Retinal pigment epithelial cell (primary cell): ENCODE measurements at regions not wholly inside any gene's neighbourhood (a gene's known extent, or its start where the extent isn't known, plus 50 kb on each side); places are given as distances from the start of the nearest gene placed in this dataset.

Source experiments
- DNase-seq: peaks from one replicate; pipeline ENCODE4 v3.0.0-alpha.2; 2010; ENCODE audit warnings: low read depth
- H3K4me3 ChIP-seq: 2 replicates; pipeline ENCODE4 v1.5.1; 2011; ENCODE audit warnings: mild to moderate bottlenecking, low read length, control low read depth, moderate library complexity
- TF ChIP-seq, protein P1 (sequence below): conservative IDR thresholded peaks from 2 replicates; pipeline ENCODE4 v1.5.1; 2011; ENCODE audit warnings: low read depth, low read length, control low read depth, inconsistent platforms

DNA sequence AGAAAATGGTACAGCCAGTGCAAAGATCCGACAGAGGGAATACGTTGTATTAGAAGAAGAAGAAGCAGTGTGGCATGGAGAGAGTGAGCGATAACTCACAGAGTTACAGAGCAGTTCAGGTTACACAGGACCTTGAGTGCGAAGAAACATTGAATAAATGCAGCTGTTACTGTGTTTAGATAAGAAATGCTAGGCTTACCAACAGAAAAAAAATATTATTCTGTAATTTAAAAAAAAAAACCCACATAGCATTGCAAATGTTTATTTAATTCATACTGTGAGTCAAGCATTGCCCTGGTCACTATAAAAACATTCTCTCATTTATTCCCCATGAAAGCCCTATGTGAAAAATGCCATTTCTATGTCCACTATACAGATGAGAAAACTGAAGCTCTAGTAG lies 373.4 kb upstream of the EPHA7 start:
- no peak for DNase-seq
- TF ChIP-seq, protein P1, sequence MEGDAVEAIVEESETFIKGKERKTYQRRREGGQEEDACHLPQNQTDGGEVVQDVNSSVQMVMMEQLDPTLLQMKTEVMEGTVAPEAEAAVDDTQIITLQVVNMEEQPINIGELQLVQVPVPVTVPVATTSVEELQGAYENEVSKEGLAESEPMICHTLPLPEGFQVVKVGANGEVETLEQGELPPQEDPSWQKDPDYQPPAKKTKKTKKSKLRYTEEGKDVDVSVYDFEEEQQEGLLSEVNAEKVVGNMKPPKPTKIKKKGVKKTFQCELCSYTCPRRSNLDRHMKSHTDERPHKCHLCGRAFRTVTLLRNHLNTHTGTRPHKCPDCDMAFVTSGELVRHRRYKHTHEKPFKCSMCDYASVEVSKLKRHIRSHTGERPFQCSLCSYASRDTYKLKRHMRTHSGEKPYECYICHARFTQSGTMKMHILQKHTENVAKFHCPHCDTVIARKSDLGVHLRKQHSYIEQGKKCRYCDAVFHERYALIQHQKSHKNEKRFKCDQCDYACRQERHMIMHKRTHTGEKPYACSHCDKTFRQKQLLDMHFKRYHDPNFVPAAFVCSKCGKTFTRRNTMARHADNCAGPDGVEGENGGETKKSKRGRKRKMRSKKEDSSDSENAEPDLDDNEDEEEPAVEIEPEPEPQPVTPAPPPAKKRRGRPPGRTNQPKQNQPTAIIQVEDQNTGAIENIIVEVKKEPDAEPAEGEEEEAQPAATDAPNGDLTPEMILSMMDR: no peak
- H3K4me3 ChIP-seq: no peak overlapping the region

DNA sequence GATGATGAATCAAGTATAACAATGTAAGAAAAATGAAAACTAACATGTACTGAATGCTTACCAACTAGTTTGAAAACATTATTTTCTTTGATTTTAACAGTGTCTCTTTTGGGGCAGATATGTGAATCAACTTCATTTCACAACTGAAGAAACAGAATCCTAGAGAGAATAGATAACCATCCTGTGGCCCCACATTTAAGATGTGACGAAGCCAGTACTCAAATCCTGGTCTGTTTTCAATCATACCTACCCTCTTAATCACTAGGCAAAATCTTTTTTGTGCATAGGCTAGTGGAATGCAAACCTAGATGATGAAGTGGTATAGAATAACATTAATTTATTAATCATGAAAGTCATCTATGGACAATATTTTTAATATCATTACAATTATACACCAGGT lies 371.6 kb upstream of the EPHA7 start:
- DNase-seq: no peak
- TF ChIP-seq, protein P1: no peak
- no peak overlapping the region for H3K4me3 ChIP-seq

DNA sequence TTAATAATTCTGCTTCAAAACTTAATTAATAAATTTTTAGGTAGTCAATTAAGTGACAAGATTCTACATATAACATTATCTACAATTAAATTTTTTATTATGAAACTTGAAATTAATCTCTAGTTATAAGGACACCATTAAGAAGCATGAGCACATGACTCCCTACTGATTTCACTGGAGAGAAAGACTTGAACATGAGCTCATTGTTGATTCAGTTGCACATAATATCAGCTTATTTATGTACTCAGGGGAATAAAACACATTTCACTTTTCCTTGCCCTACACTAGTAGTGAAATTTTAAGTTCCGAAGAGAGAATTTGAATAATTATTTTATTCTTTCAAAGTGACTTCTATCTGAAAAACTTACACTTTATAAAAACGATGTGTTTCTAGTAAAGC lies 370.2 kb upstream of the EPHA7 start:
- no peak for DNase-seq
- no peak overlapping the region for H3K4me3 ChIP-seq
- TF ChIP-seq, protein P1: no peak

DNA sequence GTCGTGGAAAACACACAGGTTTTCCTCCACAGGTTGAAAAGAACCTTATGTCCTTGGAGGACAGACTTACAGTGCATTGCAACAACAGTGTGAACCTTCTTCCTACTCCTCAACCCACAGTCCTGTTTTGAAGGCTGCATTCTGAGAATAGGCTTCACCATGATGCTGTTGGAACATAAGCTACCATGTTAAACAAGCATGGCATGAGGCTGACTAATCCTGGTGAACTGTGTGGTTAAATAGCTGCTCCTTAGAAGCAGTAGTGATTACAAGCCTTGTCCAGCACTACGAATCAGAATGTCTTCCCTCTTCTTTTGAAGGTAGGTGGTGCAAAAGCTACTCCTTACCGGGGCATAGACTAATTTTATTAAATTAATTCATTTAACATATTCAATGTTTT lies 368.5 kb upstream of the EPHA7 start:
- no peak overlapping the region for H3K4me3 ChIP-seq
- DNase-seq: no peak
- TF ChIP-seq, protein P1: no peak

DNA sequence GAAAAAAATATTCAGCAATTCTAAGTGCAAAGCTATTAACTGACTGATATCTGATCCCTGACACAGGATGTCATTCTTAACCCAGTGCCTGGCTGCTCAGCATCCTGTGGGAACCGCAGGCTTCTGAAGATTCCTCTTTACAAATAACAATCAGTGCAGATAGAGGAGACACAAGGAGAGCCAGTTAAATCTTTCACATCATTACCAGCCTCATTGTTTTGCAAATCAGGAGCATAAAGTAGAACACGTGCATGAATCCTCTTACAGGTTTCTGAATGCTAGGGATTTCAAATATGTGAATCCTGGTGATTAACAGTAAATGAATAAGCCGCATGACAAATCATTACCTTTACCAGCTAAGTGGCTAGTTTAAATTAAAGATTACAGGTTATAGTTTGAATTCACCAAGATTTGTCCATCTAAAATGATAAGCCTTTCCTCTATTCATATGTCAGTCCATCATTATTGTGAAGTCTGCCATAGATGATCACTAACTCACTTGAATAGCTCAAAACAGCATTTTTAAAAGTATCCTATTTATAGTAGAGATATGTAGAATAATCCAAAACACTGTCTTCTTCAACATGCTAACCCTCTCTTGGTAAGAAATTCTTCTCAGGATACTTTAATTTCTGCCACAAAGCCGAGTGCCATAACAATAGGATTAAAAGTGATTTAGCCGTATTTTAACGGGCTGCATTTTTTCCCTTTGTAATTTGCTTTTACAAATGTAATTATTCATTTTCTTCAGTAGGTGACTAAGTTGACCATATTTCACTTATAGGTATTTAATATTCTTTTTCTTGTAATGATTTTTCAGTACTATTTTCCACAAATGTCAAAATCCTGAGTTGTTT lies 367.3 kb upstream of the EPHA7 start:
- no peak overlapping the region for H3K4me3 ChIP-seq
- TF ChIP-seq, protein P1: no peak
- DNase-seq: no peak

DNA sequence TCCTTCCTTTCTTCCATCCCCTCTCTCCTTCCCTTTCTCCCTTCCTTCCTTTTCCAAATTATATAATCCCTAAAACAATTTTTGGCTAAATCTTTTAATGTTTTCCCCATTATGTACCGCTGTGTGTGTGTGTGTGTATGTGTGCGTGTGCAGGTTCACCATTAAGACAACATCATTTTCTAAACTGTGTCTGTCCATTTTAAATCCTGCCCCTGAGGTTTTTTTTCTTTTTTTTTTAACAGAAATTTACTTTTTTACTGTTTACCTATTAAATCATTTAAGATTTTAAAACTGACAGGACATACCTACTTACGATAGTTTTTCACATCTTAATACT lies 366.3 kb upstream of the EPHA7 start:
- no peak for DNase-seq
- TF ChIP-seq, protein P1: no peak
- H3K4me3 ChIP-seq: no peak overlapping the region
